ENCODE measurements at regions not wholly inside any gene's neighbourhood (a gene's known extent, or its start where the extent isn't known, plus 50 kb on each side); places are given as distances from the start of the nearest gene placed in this dataset.

DNA sequence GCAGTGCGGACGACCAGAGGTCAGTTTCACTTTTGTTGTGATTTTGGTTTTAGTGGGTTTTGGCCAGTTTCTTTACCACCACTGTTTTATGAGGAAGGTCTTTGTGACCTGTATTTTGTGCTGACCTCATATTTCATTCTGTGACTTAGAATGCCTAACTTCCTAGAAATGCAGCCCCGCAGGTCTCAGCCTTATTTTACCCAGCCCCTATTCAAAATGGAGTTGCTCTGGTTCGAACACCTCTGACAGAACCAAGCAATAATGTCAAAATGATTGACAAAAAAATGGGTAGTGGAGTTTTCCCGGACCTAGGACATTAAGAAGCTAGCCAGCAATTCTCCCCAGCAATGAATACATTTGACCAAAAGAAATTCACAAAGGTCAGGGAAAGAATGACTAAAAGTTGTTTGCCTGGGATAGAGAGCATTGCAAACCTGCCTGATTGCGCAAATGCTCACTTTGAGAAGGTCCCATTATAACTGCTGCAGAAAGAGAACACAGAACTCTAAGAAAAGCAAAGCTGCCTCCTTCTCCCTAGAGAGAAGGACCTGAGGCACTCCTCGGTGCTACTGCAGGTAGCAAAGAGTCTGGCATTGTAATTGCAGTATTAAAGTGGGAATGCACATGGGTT, 288.8 kb downstream of the ADGB start:
- no peak overlapping the region for H3K4me3 ChIP-seq (ENCODE audit: control insufficient read depth in 1 of 2, extremely low read depth in 1 of 2, low read length in 1 of 2)
- POLR2A ChIA-PET: no interaction called here
- Mint-ChIP-seq H3K9me3 (no peaks in the 10 kb centered on the region), H3K4me1 (no peaks in the 10 kb centered on the region), H3K27me3 (peaks cover 0 to 3% of the 10 kb centered on the region in 2 donors), H3K36me3 (no peaks in the 10 kb centered on the region), H3K27ac (no peak overlapping the region), H3K4me3 (no peak overlapping the region)
- DNase-seq: no peak
- no peak for ATAC-seq (replicated peaks in 1 of 4)
- no peak overlapping the region for H3K27ac ChIP-seq (ENCODE audit: low read length)
- H3K9me3 ChIP-seq: no peaks in the 10 kb centered on the region
- WGBS (ENCODE audit: insufficient coverage): 100% methylated on average over 1 of the region's 7 CpGs
- no peaks in the 10 kb centered on the region for H3K4me1 ChIP-seq (ENCODE audit: control insufficient read depth in 1 of 2, extremely low read depth in 1 of 2, insufficient read depth in 2 of 2, low read length in 2 of 2)
- CTCF ChIA-PET: no interaction called here
- no peaks in the 10 kb centered on the region for H3K36me3 ChIP-seq (ENCODE audit: control insufficient read depth in 2 of 2, extremely low read depth in 1 of 2, insufficient read depth in 1 of 2, low read length in 1 of 2)
- H3K27me3 ChIP-seq (replicated peaks in 1 of 2; ENCODE audit: control insufficient read depth in 2 of 2, extremely low read depth in 1 of 2, insufficient read depth in 2 of 2, low read length in 1 of 2): no peaks in the 10 kb centered on the region

DNA sequence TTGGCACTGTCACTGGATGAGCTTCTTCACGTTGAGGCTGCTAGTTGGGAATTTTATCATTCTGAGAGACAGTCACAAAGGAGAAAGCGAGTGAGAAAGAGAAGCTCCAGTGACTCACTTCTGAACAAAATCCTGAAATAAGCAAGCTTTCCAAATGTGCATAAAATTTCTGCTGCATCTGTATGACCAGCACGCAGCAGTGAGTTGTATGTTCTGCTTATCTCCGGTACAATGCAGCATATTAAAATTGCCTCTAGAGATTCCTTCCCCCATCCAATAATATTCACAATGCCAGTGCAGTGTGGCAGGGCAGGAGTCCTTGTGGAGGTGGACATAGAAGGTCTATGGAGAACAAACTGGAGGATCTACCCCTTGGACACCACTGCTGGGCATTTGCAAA, 290.5 kb downstream of the ADGB start:
- CTCF ChIA-PET: interaction anchor here in 1 of 2 donors (0.6 kb wide), 1 partner anchor 494 kb away, joined by 3 read pairs; no protein-coding TSS in a partner anchor
- WGBS (ENCODE audit: insufficient coverage): 100% methylated on average over 2 of the region's 4 CpGs
- DNase-seq: no peak

DNA sequence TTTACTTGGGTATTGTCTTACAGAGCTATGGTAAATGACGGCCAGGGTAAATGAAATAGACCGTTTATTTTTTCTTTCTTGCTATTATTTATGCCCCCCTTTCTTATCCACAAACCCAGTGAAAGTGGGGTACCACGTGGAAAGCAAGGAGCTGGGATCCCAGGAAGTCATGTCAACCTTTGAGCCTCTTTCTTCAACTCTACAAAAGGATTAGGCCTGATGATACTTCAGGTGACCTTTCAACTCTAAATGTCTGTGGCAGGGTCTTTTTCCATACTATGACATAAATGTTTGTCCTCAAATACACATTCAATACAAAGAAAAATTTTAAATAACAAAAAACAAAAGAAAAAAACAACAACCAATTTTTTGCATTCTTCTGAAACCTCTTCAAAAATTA, 291.4 kb downstream of the ADGB start:
- Mint-ChIP-seq H3K36me3 (no peaks in the 10 kb centered on the region), H3K4me1 (no peaks in the 10 kb centered on the region), H3K9me3 (no peaks in the 10 kb centered on the region), H3K27me3 (peaks cover 10 to 13% of the 10 kb centered on the region in 2 donors), H3K4me3 (no peak overlapping the region), H3K27ac (no peak overlapping the region)
- ChIA-PET POLR2A (no interaction called here), CTCF (no interaction called here)
- Histone ChIP-seq H3K9me3 (no peaks in the 10 kb centered on the region), H3K36me3 (ENCODE audit: control insufficient read depth in 2 of 2, extremely low read depth in 1 of 2, insufficient read depth in 1 of 2, low read length in 1 of 2) (no peaks in the 10 kb centered on the region), H3K4me1 (ENCODE audit: control insufficient read depth in 1 of 2, extremely low read depth in 1 of 2, insufficient read depth in 2 of 2, low read length in 2 of 2) (no peaks in the 10 kb centered on the region), H3K27ac (ENCODE audit: low read length) (no peak overlapping the region), H3K4me3 (ENCODE audit: control insufficient read depth in 1 of 2, extremely low read depth in 1 of 2, low read length in 1 of 2) (no peak overlapping the region), H3K27me3 (replicated peaks in 1 of 2; ENCODE audit: control insufficient read depth in 2 of 2, extremely low read depth in 1 of 2, insufficient read depth in 2 of 2, low read length in 1 of 2) (no peaks in the 10 kb centered on the region)
- ATAC-seq (replicated peaks in 1 of 4): no peak
- DNase-seq: no peak
- no CpG with 5 or more reads among the region's 3 CpGs for WGBS (ENCODE audit: insufficient coverage)

More for the DNA sequence above, 290.5 kb downstream of the ADGB start:
- Mint-ChIP-seq H3K27ac (no peak overlapping the region), H3K36me3 (no peaks in the 10 kb centered on the region), H3K4me3 (no peak overlapping the region), H3K4me1 (no peaks in the 10 kb centered on the region), H3K9me3 (no peaks in the 10 kb centered on the region), H3K27me3 (peaks cover 2 to 5% of the 10 kb centered on the region in 2 donors)
- POLR2A ChIA-PET: no interaction called here
- Histone ChIP-seq H3K36me3 (ENCODE audit: control insufficient read depth in 2 of 2, extremely low read depth in 1 of 2, insufficient read depth in 1 of 2, low read length in 1 of 2) (no peaks in the 10 kb centered on the region), H3K4me1 (ENCODE audit: control insufficient read depth in 1 of 2, extremely low read depth in 1 of 2, insufficient read depth in 2 of 2, low read length in 2 of 2) (no peaks in the 10 kb centered on the region), H3K4me3 (ENCODE audit: control insufficient read depth in 1 of 2, extremely low read depth in 1 of 2, low read length in 1 of 2) (no peak overlapping the region), H3K27ac (ENCODE audit: low read length) (no peak overlapping the region), H3K27me3 (replicated peaks in 1 of 2; ENCODE audit: control insufficient read depth in 2 of 2, extremely low read depth in 1 of 2, insufficient read depth in 2 of 2, low read length in 1 of 2) (no peaks in the 10 kb centered on the region), H3K9me3 (no peaks in the 10 kb centered on the region)
- ATAC-seq (replicated peaks in 1 of 4): no peak

DNA sequence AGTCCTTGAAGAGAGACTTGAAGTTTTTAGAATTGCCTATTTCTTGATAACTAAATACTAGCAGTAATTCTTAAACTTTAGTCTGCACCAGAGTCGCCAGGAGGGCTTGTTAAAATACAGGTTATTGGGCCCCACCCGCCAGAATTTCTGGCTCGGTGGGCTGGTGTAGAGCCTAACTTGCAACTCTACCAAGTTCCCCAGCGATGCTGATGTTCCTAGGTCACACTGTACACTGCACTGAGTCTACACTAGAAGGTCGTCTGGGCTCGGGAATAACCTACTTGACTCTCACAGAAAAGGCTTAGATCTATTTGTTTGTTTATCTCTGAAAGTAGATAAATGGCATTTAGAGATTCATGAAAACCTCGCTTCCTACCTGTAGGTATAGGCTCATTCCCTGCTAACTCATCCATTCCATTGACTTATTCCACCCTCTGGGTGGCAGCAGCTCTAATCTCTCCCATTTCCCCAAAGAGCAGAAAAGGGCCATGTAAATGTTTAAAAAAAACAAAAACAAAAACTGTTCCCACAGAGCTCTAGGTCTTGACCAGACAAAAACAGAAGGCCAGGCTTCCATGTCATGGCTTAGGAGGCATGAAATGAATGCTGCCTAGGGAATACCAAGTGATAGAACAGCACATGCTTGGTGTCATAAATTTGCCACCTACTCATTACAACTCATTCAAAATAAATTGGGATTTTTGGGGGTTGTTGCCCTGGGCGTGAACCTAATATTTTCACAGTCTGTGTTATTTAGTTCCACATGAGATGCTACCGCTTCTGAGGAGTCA, 292.1 kb downstream of the ADGB start:
- DNase-seq: no peak
- CTCF ChIA-PET: no interaction called here
- H3K9me3 ChIP-seq: no peaks in the 10 kb centered on the region
- no peak overlapping the region for H3K27ac ChIP-seq (ENCODE audit: low read length)
- no peaks in the 10 kb centered on the region for H3K36me3 ChIP-seq (ENCODE audit: control insufficient read depth in 2 of 2, extremely low read depth in 1 of 2, insufficient read depth in 1 of 2, low read length in 1 of 2)
- Mint-ChIP-seq H3K27me3 (peaks cover 11 to 15% of the 10 kb centered on the region in 2 donors), H3K27ac (no peak overlapping the region), H3K4me3 (no peak overlapping the region), H3K9me3 (no peaks in the 10 kb centered on the region), H3K36me3 (no peaks in the 10 kb centered on the region), H3K4me1 (no peaks in the 10 kb centered on the region)
- H3K27me3 ChIP-seq (replicated peaks in 1 of 2; ENCODE audit: control insufficient read depth in 2 of 2, extremely low read depth in 1 of 2, insufficient read depth in 2 of 2, low read length in 1 of 2): no peaks in the 10 kb centered on the region
- H3K4me1 ChIP-seq (ENCODE audit: control insufficient read depth in 1 of 2, extremely low read depth in 1 of 2, insufficient read depth in 2 of 2, low read length in 2 of 2): no peaks in the 10 kb centered on the region
- POLR2A ChIA-PET: no interaction called here
- H3K4me3 ChIP-seq (ENCODE audit: control insufficient read depth in 1 of 2, extremely low read depth in 1 of 2, low read length in 1 of 2): no peak overlapping the region
- no peak for ATAC-seq (replicated peaks in 1 of 4)
- 83% methylated on average over 6 of the region's 9 CpGs for WGBS (ENCODE audit: insufficient coverage)

DNA sequence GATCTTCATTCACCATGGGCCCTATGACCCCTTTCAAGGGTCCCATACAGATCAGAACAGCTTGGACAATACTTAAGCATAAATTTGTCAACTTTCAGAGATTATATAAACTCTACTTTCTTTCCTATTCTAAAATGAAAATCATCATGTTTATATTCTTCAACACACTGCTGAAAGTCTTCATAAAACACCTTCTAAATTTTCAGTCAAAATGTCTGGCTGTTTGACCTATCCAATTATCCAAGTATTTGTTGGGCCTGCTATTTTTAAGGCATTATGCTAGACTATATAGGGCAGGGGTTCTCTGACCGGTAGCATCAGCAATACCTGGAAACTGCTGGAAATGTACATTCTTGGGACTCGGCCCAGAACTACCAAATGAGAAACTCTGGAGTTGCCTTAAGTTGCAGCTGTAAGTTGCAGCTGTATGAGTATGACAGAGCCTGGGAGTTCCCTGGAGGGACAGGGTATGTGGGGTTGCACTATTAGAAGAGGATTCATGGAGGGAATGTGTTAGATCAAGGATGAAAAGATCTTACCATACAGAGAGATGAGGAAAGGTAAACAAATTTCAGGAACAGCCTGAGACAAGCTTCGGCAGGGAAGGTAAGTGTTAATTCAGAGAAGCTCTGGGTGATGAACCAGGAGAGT, 293.0 kb downstream of the ADGB start:
- ChIA-PET POLR2A (no interaction called here), CTCF (interaction anchor here in 1 of 2 donors (0.6 kb wide), 1 partner anchor 13 kb away, joined by 3 read pairs; no protein-coding TSS in a partner anchor)
- Histone ChIP-seq H3K27ac (ENCODE audit: low read length) (no peak overlapping the region), H3K36me3 (ENCODE audit: control insufficient read depth in 2 of 2, extremely low read depth in 1 of 2, insufficient read depth in 1 of 2, low read length in 1 of 2) (no peaks in the 10 kb centered on the region), H3K27me3 (replicated peaks in 1 of 2; ENCODE audit: control insufficient read depth in 2 of 2, extremely low read depth in 1 of 2, insufficient read depth in 2 of 2, low read length in 1 of 2) (no peaks in the 10 kb centered on the region), H3K9me3 (no peaks in the 10 kb centered on the region), H3K4me1 (ENCODE audit: control insufficient read depth in 1 of 2, extremely low read depth in 1 of 2, insufficient read depth in 2 of 2, low read length in 2 of 2) (no peaks in the 10 kb centered on the region), H3K4me3 (ENCODE audit: control insufficient read depth in 1 of 2, extremely low read depth in 1 of 2, low read length in 1 of 2) (no peak overlapping the region)
- 90% methylated on average over 3 of the region's 3 CpGs for WGBS (ENCODE audit: insufficient coverage)
- no peak overlapping the region for H3K4me3 Mint-ChIP-seq
- H3K36me3 Mint-ChIP-seq: no peaks in the 10 kb centered on the region
- no peak overlapping the region for H3K27ac Mint-ChIP-seq
- peaks cover 11% of the 10 kb centered on the region in 2 donors for H3K27me3 Mint-ChIP-seq
- no peaks in the 10 kb centered on the region for H3K9me3 Mint-ChIP-seq
- DNase-seq: no peak
- no peak for ATAC-seq (replicated peaks in 1 of 4)
- H3K4me1 Mint-ChIP-seq: no peaks in the 10 kb centered on the region

DNA sequence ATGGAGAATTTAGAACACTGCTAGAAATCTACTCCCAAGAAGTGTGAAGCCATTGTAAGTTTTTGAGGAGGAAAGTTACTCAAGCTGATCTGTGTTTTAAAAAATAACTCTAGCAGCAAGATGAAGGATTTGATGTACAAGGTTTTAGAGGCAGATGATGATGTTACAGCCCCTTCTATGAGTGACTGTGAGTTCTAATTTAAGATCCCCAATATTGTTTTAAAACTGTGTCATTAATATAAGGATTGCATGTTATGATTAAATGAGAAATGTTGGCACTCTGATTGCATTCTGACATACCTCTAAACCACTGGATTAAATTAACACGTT, 293.5 kb downstream of the ADGB start:
- WGBS (ENCODE audit: insufficient coverage): no CpG with 5 or more reads among the region's 1 CpG
- no peaks in the 10 kb centered on the region for H3K9me3 ChIP-seq
- Mint-ChIP-seq H3K27ac (no peak overlapping the region), H3K9me3 (no peaks in the 10 kb centered on the region), H3K4me3 (no peak overlapping the region), H3K4me1 (no peaks in the 10 kb centered on the region), H3K27me3 (peaks cover 11% of the 10 kb centered on the region in 2 donors), H3K36me3 (no peaks in the 10 kb centered on the region)
- CTCF ChIA-PET: interaction anchor here in 1 of 2 donors (0.6 kb wide), 1 partner anchor 12 kb away, joined by 3 read pairs; no protein-coding TSS in a partner anchor
- H3K4me3 ChIP-seq (ENCODE audit: control insufficient read depth in 1 of 2, extremely low read depth in 1 of 2, low read length in 1 of 2): no peak overlapping the region
- DNase-seq: no peak
- H3K27ac ChIP-seq (ENCODE audit: low read length): no peak overlapping the region
- no peaks in the 10 kb centered on the region for H3K36me3 ChIP-seq (ENCODE audit: control insufficient read depth in 2 of 2, extremely low read depth in 1 of 2, insufficient read depth in 1 of 2, low read length in 1 of 2)
- no peaks in the 10 kb centered on the region for H3K27me3 ChIP-seq (replicated peaks in 1 of 2; ENCODE audit: control insufficient read depth in 2 of 2, extremely low read depth in 1 of 2, insufficient read depth in 2 of 2, low read length in 1 of 2)
- no peak for ATAC-seq (replicated peaks in 1 of 4)
- POLR2A ChIA-PET: no interaction called here
- no peaks in the 10 kb centered on the region for H3K4me1 ChIP-seq (ENCODE audit: control insufficient read depth in 1 of 2, extremely low read depth in 1 of 2, insufficient read depth in 2 of 2, low read length in 2 of 2)
